Ishikawa (cell line): ENCODE measurements at regions not wholly inside any gene's neighbourhood (a gene's known extent, or its start where the extent isn't known, plus 50 kb on each side); places are given as distances from the start of the nearest gene placed in this dataset.

Experiments used
- CEBPB ChIP-seq: IDR thresholded peaks from 2 replicates; pipeline ENCODE4 v1.6.1; 2012
- CREB1 ChIP-seq: IDR thresholded peaks from 2 replicates; pipeline ENCODE4 v1.6.1; 2012; ENCODE audit warnings: low read depth
- EGR1 ChIP-seq: IDR thresholded peaks from 2 replicates; pipeline ENCODE4 v1.6.1; 2012
- EP300 ChIP-seq: IDR thresholded peaks from 2 replicates; pipeline ENCODE4 v1.6.1; 2012; ENCODE audit warnings: borderline replicate concordance
- FOXM1 ChIP-seq: IDR thresholded peaks from 2 replicates; pipeline ENCODE4 v1.6.1; 2012; ENCODE audit warnings: low read depth, borderline replicate concordance
- MAX ChIP-seq: IDR thresholded peaks from 2 replicates; pipeline ENCODE4 v1.6.1; 2012
- NFIC ChIP-seq: IDR thresholded peaks from 2 replicates; pipeline ENCODE4 v1.6.1; 2012
- RAD21 ChIP-seq: IDR thresholded peaks from 2 replicates; pipeline ENCODE4 v1.6.1; 2012; ENCODE audit warnings: low read depth
- REST ChIP-seq: IDR thresholded peaks from 2 replicates; pipeline ENCODE4 v1.6.1; 2012; ENCODE audit warnings: low read depth, mild to moderate bottlenecking
- TAF1 ChIP-seq: IDR thresholded peaks from 2 replicates; pipeline ENCODE4 v1.6.1; 2012; ENCODE audit warnings: low read depth, mild to moderate bottlenecking
- TCF12 ChIP-seq: IDR thresholded peaks from 2 replicates; pipeline ENCODE4 v1.6.1; 2012; ENCODE audit warnings: low read depth
- TEAD4 ChIP-seq: IDR thresholded peaks from 2 replicates; pipeline ENCODE4 v1.6.1; 2012
- USF1 ChIP-seq: IDR thresholded peaks from 2 replicates; pipeline ENCODE4 v1.6.1; 2012
- YY1 ChIP-seq: IDR thresholded peaks from 2 replicates; pipeline ENCODE4 v1.6.1; 2012; ENCODE audit warnings: low read depth
- ZBTB7A ChIP-seq: IDR thresholded peaks from 2 replicates; pipeline ENCODE4 v1.6.1; 2012; ENCODE audit warnings: low read depth

GRCh38 chr11:130738611-130739010, 177.7 kb downstream of the SNX19 start:
- no peak for TF ChIP-seq FOXM1
- TF ChIP-seq EP300: no peak
- no peak for TF ChIP-seq RAD21
- no peak for TF ChIP-seq TAF1
- no peak for TF ChIP-seq EGR1
- TF ChIP-seq TEAD4: no peak
- no peak for TF ChIP-seq NFIC

- TF ChIP-seq MAX: no peak
- TF ChIP-seq REST: no peak
- peak; percentile 38 for TF ChIP-seq USF1
- TF ChIP-seq ZBTB7A: no peak
Measured at GRCh38 chr11:130740819-130741218, 175.5 kb downstream of the SNX19 start.

GRCh38 chr11:130744794-130745193, 171.5 kb downstream of the SNX19 start:
- TF ChIP-seq REST: no peak
- no peak for TF ChIP-seq CREB1
- no peak for TF ChIP-seq ZBTB7A
- no peak for TF ChIP-seq RAD21
- no peak for TF ChIP-seq CEBPB
- TF ChIP-seq YY1: no peak
- no peak for TF ChIP-seq TEAD4
- no peak for TF ChIP-seq FOXM1
- TF ChIP-seq EGR1: no peak
- no peak for TF ChIP-seq USF1
- TF ChIP-seq MAX: no peak
- TF ChIP-seq EP300: no peak
- no peak for TF ChIP-seq NFIC
- no peak for TF ChIP-seq TCF12
- no peak for TF ChIP-seq TAF1

- TF ChIP-seq EP300 (no peak), MAX (no peak), USF1 (no peak), TAF1 (no peak), NFIC (no peak), TCF12 (no peak)
Measured at GRCh38 chr11:130749216-130749615, 167.1 kb downstream of the SNX19 start.

- TF ChIP-seq EGR1: no peak
- no peak for TF ChIP-seq TCF12
- no peak for TF ChIP-seq FOXM1
- no peak for TF ChIP-seq YY1
Measured at GRCh38 chr11:130760515-130761125, 155.7 kb downstream of the SNX19 start.

GRCh38 chr11:130761560-130762220, 154.6 kb downstream of the SNX19 start:
- TF ChIP-seq EGR1 (no peak), TEAD4 (peak; percentile 76; the same call in 1 of the 2 replicates)
